Body of pancreas (tissue), 4 donors: ENCODE measurements at regions not wholly inside any gene's neighbourhood (a gene's known extent, or its start where the extent isn't known, plus 50 kb on each side); places are given as distances from the start of the nearest gene placed in this dataset.

Experiments
- ATAC-seq: fragments of 150-250 bp; one replicate; pipeline ENCODE4 v1.9.1; 2016
- DNase-seq, 4 donors: peaks; one replicate each; pipeline ENCODE4 v3.0.0-alpha.2; 2019
- H3K27ac ChIP-seq, 4 donors: fragments of 200-600 bp; sonication (generic); 1 replicate in 3 of 4; 2 replicates in 1 of 4; pipeline versions ENCODE4 v1.5.1 to v1.6.1; 2016 to 2019; ENCODE audit warnings: mild to moderate bottlenecking in 1 of 4, mixed read lengths in 1 of 4, moderate library complexity in 1 of 4
- H3K27me3 ChIP-seq, 2 donors: fragments of 200-600 bp; sonication (generic); one replicate each; pipeline ENCODE4 v1.6.0; 2016; ENCODE audit warnings: mild to moderate bottlenecking in 1 of 2
- H3K36me3 ChIP-seq, 2 donors: fragments of 200-600 bp; sonication (generic); replicated peaks in 1 of 2; 2 replicates each; pipeline ENCODE4 v1.5.1; 2016; ENCODE audit warnings: low read depth in 2 of 2; ENCODE audit not compliant: insufficient read depth in 1 of 2
- H3K4me1 ChIP-seq: fragments of 200-600 bp; sonication (generic); one replicate; pipeline ENCODE4 v1.6.0; 2016
- H3K4me3 ChIP-seq, 2 donors: fragments of 200-600 bp; sonication (generic); 1 replicate in 1 of 2; 2 replicates in 1 of 2; pipeline ENCODE4 v1.5.1; 2016 to 2019
- H3K9me3 ChIP-seq, 3 donors: fragments of 200-600 bp; sonication (generic); 1 replicate in 2 of 3; 2 replicates in 1 of 3; pipeline ENCODE4 v1.5.1; 2016
- POLR2A ChIP-seq, 3 donors: fragments of 450-650 bp; IDR thresholded peaks; one replicate each; pipeline ENCODE4 v1.6.1; 2016; ENCODE audit warnings: antibody characterized with exemption in 3 of 3, mild to moderate bottlenecking in 2 of 3
- WGBS, 2 donors: methylation state at CpG; one replicate each; pipeline ENCODE4 v1.1.5; 2017; 5-methylcytosine and 5-hydroxymethylcytosine counted together
- intact Hi-C: fragments of 100-400 bp; cut with DNase I; formaldehyde crosslinking; loops from one replicate; pipeline ENCODE4 v1.15.1; 2023
- TF ChIP-seq, protein P1 (sequence below), 7 experiments: fragments of 450-650 bp in 4 of 7; fragments of 200-600 bp in 3 of 7; sonication (generic) in 3 of 7; IDR thresholded peaks; one replicate each; pipeline ENCODE4 v1.5.1; 2016 to 2019; ENCODE audit warnings: antibody characterized with exemption in 7 of 7

DNA sequence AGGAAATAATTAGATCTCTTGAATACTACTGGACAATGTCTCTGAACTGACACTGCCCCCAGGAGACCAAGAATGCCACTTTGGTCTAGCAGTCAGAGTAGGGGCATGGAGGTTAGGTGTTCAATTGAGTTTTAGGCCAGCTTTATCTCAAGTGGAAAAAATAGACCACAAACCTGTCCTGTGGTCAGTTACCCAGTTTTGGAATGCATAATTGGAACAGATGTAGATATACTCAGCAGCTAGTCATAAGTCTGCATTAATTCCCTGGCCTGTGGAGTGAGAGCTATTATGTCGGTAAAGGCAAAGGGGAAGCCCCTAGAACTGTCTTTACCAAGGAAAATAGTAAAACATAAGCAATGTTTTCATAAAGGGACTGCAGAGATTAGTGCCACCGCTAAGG lies 587.7 kb downstream of the GLUD2 start:
- H3K4me3 ChIP-seq = no peak overlapping the region
- no peak overlapping the region for H3K27ac ChIP-seq
- H3K9me3 ChIP-seq = no peaks in the 10 kb centered on the region
- ATAC-seq (no peak), DNase-seq (no peak)
- H3K36me3 ChIP-seq = no peaks in the 10 kb centered on the region
- no peaks in the 10 kb centered on the region for H3K4me1 ChIP-seq
- no peaks in the 10 kb centered on the region for H3K27me3 ChIP-seq
- intact Hi-C loops = no loop called here
- WGBS, 2 donors = 76 to 100% methylated on average over 2 of the region's 2 CpGs
- TF ChIP-seq, protein P1, sequence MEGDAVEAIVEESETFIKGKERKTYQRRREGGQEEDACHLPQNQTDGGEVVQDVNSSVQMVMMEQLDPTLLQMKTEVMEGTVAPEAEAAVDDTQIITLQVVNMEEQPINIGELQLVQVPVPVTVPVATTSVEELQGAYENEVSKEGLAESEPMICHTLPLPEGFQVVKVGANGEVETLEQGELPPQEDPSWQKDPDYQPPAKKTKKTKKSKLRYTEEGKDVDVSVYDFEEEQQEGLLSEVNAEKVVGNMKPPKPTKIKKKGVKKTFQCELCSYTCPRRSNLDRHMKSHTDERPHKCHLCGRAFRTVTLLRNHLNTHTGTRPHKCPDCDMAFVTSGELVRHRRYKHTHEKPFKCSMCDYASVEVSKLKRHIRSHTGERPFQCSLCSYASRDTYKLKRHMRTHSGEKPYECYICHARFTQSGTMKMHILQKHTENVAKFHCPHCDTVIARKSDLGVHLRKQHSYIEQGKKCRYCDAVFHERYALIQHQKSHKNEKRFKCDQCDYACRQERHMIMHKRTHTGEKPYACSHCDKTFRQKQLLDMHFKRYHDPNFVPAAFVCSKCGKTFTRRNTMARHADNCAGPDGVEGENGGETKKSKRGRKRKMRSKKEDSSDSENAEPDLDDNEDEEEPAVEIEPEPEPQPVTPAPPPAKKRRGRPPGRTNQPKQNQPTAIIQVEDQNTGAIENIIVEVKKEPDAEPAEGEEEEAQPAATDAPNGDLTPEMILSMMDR (IDR thresholded peaks at IDR 0.05) = no peak
- TF ChIP-seq POLR2A (IDR thresholded peaks at IDR 0.05) = no peak

DNA sequence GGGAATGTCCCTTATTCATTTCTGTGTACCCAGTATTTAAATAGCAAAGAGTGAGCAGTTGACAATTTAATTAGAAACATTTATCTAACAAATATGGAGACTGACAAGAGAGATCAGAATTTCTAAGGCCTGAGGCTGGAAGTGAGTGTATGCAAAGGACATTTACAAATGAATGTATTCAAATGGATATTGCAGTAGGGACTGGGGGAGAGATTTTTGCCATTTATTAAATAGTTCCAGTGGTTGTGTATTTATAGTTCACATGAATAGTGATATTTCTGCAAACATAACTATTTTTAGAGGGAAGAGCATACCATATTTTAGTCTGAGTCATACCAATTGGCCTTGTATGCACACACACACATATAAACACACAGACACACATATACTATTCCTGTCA lies 592.4 kb downstream of the GLUD2 start:
- no peaks in the 10 kb centered on the region for H3K36me3 ChIP-seq
- H3K27ac ChIP-seq = no peak overlapping the region
- DNase-seq = no peak
- no peaks in the 10 kb centered on the region for H3K27me3 ChIP-seq
- no peaks in the 10 kb centered on the region for H3K9me3 ChIP-seq
- H3K4me1 ChIP-seq = no peaks in the 10 kb centered on the region
- TF ChIP-seq, protein P1 (IDR thresholded peaks at IDR 0.05) = no peak
- TF ChIP-seq POLR2A (IDR thresholded peaks at IDR 0.05) = no peak
- intact Hi-C loops = no loop called here
- no peak for ATAC-seq
- no peak overlapping the region for H3K4me3 ChIP-seq

DNA sequence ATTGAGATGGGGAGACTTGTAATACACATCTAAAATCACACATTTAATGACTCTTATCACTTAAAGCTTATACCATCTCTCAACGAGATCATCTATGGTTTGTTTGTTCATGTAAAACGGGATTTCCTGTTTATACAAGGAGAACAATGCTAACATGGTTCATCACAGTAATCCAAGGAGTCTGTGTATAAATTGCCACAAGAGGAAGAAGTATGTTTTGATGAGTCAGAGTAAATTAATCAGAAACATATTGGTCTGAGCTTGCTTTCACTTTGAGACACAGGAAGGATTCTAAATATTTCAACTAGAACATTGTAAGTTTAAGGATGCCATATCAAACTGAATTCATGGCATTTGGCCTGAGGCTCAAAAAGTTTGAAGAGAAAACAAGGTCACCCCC lies 594.1 kb downstream of the GLUD2 start:
- Histone ChIP-seq H3K4me1 (no peaks in the 10 kb centered on the region), H3K4me3 (no peak overlapping the region), H3K9me3 (no peaks in the 10 kb centered on the region), H3K36me3 (no peaks in the 10 kb centered on the region), H3K27me3 (no peaks in the 10 kb centered on the region), H3K27ac (no peak overlapping the region)
- intact Hi-C loops = no loop called here
- ATAC-seq (no peak), DNase-seq (no peak)
- TF ChIP-seq, protein P1 (IDR thresholded peaks at IDR 0.05) = no peak
- no peak for TF ChIP-seq POLR2A (IDR thresholded peaks at IDR 0.05)
- WGBS, 2 donors = 10 to 19% methylated on average over 2 of the region's 2 CpGs

- no peaks in the 10 kb centered on the region for H3K27me3 ChIP-seq
- intact Hi-C loops = no loop called here
- ATAC-seq (no peak), DNase-seq (no peak)
- H3K9me3 ChIP-seq = no peaks in the 10 kb centered on the region
- WGBS, 2 donors = 31 to 50% methylated on average over 1 of the region's 1 CpG
- TF ChIP-seq, protein P1 (IDR thresholded peaks at IDR 0.05) = no peak
- TF ChIP-seq POLR2A (IDR thresholded peaks at IDR 0.05) = no peak
- no peaks in the 10 kb centered on the region for H3K4me1 ChIP-seq
- no peaks in the 10 kb centered on the region for H3K36me3 ChIP-seq
- no peak overlapping the region for H3K4me3 ChIP-seq
- H3K27ac ChIP-seq = no peak overlapping the region
Measured at GRCh38 chrX:121642415-121642814, 595.0 kb downstream of the GLUD2 start.

- no peak overlapping the region for H3K4me3 ChIP-seq
- H3K36me3 ChIP-seq = no peaks in the 10 kb centered on the region
- DNase-seq (no peak), ATAC-seq (no peak)
- no peaks in the 10 kb centered on the region for H3K27me3 ChIP-seq
- H3K4me1 ChIP-seq = no peaks in the 10 kb centered on the region
- H3K27ac ChIP-seq = no peak overlapping the region
- H3K9me3 ChIP-seq = no peaks in the 10 kb centered on the region
- TF ChIP-seq, protein P1 (IDR thresholded peaks at IDR 0.05) = no peak
- no peak for TF ChIP-seq POLR2A (IDR thresholded peaks at IDR 0.05)
- intact Hi-C loops = no loop called here
Measured at GRCh38 chrX:121649417-121649816, 602.0 kb downstream of the GLUD2 start.
